ENCODE measurements at regions not wholly inside any gene's neighbourhood (a gene's known extent, or its start where the extent isn't known, plus 50 kb on each side); places are given as distances from the start of the nearest gene placed in this dataset.

DNA sequence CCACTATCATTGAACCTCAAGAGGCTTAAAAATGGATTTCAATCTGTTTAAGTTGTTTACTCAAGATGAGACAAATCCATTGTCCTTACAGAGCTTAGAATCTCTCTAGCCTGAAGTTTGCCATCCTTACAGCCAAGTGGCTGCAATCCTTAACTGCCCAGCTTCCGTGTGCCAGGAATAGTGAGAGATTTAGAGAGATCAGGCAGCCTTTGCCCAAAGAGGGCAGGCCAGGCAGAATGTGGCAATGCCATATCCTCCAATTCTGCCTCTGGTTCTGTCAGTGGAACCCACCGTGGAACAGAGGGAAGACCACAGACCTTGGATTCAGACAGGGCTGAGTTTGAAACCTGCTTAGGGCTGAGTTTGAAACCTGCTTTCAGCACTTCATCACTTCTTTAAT is 374.3 kb downstream of the VPS13C start:
- no peak for DNase-seq
- Histone ChIP-seq H3K27me3 (no peaks in the 10 kb centered on the region), H3K27ac (no peak overlapping the region), H3K36me3 (no peaks in the 10 kb centered on the region), H3K9me3 (no peaks in the 10 kb centered on the region), H3K4me3 (replicated peaks in 1 of 3) (no peak overlapping the region), H3K4me1 (no peaks in the 10 kb centered on the region)
- 90 to 93% methylated on average over 2 of the region's 2 CpGs for WGBS, 2 donors
- TF ChIP-seq, protein P1, sequence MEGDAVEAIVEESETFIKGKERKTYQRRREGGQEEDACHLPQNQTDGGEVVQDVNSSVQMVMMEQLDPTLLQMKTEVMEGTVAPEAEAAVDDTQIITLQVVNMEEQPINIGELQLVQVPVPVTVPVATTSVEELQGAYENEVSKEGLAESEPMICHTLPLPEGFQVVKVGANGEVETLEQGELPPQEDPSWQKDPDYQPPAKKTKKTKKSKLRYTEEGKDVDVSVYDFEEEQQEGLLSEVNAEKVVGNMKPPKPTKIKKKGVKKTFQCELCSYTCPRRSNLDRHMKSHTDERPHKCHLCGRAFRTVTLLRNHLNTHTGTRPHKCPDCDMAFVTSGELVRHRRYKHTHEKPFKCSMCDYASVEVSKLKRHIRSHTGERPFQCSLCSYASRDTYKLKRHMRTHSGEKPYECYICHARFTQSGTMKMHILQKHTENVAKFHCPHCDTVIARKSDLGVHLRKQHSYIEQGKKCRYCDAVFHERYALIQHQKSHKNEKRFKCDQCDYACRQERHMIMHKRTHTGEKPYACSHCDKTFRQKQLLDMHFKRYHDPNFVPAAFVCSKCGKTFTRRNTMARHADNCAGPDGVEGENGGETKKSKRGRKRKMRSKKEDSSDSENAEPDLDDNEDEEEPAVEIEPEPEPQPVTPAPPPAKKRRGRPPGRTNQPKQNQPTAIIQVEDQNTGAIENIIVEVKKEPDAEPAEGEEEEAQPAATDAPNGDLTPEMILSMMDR (IDR thresholded peaks at IDR 0.05), result no peak
- no peak for TF ChIP-seq POLR2A (IDR thresholded peaks at IDR 0.05)
- intact Hi-C loops (cut with DNase I), result no loop called here

DNA sequence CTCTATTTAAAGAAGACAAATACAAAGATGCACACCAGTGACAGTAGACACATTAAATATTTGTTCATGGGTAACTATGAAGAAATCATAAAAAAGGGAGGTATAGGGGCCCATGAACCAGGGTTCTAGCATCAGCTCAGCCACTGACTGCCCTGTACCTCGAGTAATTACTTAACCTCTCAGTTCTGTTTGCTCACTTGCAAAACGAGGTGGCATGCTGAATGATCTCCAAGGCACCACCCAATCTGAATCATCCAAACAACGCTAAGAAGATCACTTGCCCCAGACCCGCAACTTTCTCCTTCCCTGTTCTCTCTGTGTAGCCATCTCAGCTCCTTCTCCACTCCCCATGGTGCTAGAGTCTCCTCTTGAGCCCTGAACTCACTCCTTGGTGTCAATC is 374.7 kb downstream of the VPS13C start:
- no peak overlapping the region for H3K4me3 ChIP-seq (replicated peaks in 1 of 3)
- no peaks in the 10 kb centered on the region for H3K4me1 ChIP-seq
- intact Hi-C loops (cut with DNase I), result no loop called here
- no peak overlapping the region for H3K27ac ChIP-seq
- no peaks in the 10 kb centered on the region for H3K36me3 ChIP-seq
- DNase-seq, result no peak
- H3K27me3 ChIP-seq, result no peaks in the 10 kb centered on the region
- 75 to 77% methylated on average over 4 of the region's 4 CpGs for WGBS, 2 donors
- H3K9me3 ChIP-seq, result no peaks in the 10 kb centered on the region
- TF ChIP-seq, protein P1 (IDR thresholded peaks at IDR 0.05), result no peak
- no peak for TF ChIP-seq POLR2A (IDR thresholded peaks at IDR 0.05)

DNA sequence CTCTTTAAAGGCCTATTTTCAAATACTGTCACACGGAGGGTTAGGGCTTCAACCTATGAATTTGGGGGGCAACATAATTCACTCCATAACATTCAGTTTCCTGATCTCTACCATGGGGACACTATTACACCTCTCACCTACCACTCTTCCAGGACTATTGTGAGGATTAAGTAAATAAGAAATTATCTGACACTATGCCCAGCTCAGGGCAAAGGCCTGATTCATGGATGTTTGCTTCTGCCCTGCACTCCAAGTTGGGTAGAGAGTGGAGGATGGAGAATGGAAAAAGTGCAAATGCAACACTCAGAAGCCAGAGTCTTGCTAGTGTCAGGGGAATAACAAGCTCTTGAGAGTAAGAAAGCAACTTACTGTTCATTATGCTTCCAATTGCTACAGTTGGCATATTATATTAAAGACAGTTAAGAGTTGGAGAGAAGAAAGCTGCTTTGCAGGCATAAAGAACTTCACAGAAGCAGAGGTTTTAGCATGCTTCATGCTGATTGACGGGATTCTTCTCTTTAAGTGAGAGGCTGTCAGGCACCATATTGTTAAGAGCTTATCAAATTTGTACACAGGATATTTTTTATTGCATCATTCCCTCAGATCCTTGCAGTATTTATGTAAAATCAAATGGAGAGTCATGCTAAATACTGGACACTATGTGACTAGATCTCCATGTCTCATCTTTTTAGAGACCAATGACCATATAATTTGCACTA is 375.3 kb downstream of the VPS13C start:
- Histone ChIP-seq H3K4me1 (no peaks in the 10 kb centered on the region), H3K36me3 (no peaks in the 10 kb centered on the region), H3K4me3 (replicated peaks in 1 of 3) (no peak overlapping the region), H3K9me3 (no peaks in the 10 kb centered on the region), H3K27ac (no peak overlapping the region), H3K27me3 (no peaks in the 10 kb centered on the region)
- no peak for DNase-seq
- TF ChIP-seq POLR2A (IDR thresholded peaks at IDR 0.05), result no peak
- TF ChIP-seq, protein P1 (IDR thresholded peaks at IDR 0.05), result no peak
- intact Hi-C loops (cut with DNase I), result no loop called here
- 92 to 96% methylated on average over 2 of the region's 2 CpGs for WGBS, 2 donors

DNA sequence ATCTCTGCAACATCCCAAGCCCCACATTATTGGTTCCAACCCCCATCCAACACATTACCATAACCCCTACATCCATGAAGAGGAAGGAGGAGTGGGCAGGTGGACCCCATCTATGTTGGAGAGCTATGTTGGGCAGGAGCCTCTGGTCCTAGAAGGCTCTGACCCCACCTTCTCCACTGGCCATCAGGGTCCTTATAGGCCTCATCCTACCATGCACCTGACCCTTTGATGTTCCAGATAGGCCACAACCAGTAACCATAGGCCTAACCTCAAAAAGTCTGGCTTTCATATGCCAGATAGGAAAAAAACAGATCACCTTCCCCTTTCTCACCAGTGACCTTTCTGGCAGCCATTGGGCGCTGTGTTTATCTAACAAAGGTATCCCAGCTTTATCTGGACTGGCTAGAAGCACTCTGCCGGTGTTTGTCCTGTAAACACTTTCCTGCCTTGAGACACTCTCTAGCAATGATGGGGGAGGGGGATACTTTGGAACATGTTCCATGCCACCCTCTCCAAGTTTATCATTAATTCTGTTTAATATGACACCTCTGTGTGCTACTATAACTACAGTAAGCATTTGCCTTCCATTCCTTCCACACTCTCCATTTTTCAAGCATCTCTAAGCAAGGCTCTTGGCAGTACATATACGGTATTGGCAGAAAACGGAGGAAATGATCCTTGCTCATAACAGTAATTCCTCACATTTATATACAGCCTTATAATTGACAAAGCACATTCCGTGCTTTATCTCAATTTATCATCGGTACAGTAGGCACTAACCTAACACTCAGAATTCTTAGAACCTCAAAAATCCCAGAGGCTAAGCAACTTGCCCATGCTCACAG is 377.1 kb downstream of the VPS13C start:
- Histone ChIP-seq H3K27me3 (no peaks in the 10 kb centered on the region), H3K36me3 (no peaks in the 10 kb centered on the region), H3K27ac (no peak overlapping the region), H3K4me1 (no peaks in the 10 kb centered on the region), H3K9me3 (no peaks in the 10 kb centered on the region), H3K4me3 (replicated peaks in 1 of 3) (no peak overlapping the region)
- no peak for TF ChIP-seq POLR2A (IDR thresholded peaks at IDR 0.05)
- TF ChIP-seq, protein P1 (IDR thresholded peaks at IDR 0.05), result no peak
- no peak for DNase-seq
- intact Hi-C loops (cut with DNase I), result no loop called here
- WGBS, 2 donors, result 79 to 88% methylated on average over 6 of the region's 6 CpGs

DNA sequence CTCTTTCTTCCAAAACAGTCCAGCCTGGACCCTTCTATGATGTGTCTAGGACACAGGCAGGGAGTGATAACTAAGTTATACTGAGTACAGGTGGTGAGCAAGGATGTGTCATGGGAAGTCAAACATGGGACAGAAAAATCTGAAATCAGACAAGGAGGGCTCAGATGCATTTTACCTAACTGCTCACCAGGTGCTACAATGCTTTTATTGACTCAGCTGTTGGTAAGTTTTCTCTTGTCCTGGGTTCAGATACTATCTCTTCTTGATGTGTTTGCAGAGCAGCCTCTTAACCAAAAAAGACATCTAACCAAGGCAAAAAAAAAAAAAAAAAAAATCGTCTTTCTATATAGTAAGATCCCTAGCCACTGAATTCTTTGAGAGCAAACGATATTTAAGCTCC is 378.6 kb downstream of the VPS13C start:
- Histone ChIP-seq H3K4me1 (no peaks in the 10 kb centered on the region), H3K9me3 (no peaks in the 10 kb centered on the region), H3K36me3 (no peaks in the 10 kb centered on the region), H3K27me3 (no peaks in the 10 kb centered on the region), H3K27ac (no peak overlapping the region), H3K4me3 (replicated peaks in 1 of 3) (no peak overlapping the region)
- intact Hi-C loops (cut with DNase I), result no loop called here
- TF ChIP-seq, protein P1 (IDR thresholded peaks at IDR 0.05), result no peak
- TF ChIP-seq POLR2A (IDR thresholded peaks at IDR 0.05), result no peak
- no peak for DNase-seq
- WGBS, 2 donors, result 67 to 76% methylated on average over 2 of the region's 2 CpGs
